OCI-M1 (cell line): ENCODE measurements at regions not wholly inside any gene's neighbourhood (a gene's known extent, or its start where the extent isn't known, plus 50 kb on each side); places are given as distances from the start of the nearest gene placed in this dataset.

Experiments
- DNase-seq: peaks from one replicate; lab custom pipeline; 2025; lab: John Stamatoyannopoulos, UW

GRCh38 chr3:73954506-73954905 lies 329.8 kb upstream of the PDZRN3 start:
- no peak for DNase-seq

GRCh38 chr3:73952781-73953180 lies 328.0 kb upstream of the PDZRN3 start:
- DNase-seq: peak; percentile 8

DNA sequence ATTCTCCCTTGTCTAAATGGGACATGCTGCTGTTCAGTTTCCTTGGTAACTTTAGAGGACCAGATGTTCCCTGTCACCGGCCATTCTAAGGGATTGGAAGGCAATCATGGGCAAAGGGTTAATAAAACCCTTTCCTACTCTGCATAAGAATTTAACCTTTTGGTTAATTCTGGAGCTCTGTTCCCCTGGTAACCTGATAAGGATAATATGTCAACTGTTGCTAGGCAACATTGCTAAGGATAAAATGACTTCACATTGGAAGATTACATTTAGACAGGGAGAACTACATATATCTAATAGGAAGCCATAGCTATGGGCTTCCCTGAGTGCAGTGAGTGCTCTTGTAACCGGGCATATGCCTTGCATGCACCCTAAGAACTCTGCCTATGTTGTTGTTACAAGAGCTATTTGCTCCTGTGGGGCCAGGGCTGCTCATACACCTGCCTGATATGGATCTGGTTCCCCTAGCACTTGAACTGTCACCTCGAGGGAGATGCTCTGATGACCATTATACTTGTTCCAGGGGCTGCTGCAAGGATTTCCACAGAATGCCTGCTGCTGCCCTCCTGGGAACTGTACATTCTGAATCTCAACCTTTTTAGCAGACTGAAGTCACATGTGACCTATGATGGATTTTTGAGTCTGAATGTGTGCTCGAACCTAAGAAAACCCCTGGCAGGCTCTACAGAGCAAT lies 326.3 kb upstream of the PDZRN3 start:
- no peak for DNase-seq

- no peak for DNase-seq
These were observed 320.8 kb upstream of the PDZRN3 start for GRCh38 chr3:73945541-73945940.

DNA sequence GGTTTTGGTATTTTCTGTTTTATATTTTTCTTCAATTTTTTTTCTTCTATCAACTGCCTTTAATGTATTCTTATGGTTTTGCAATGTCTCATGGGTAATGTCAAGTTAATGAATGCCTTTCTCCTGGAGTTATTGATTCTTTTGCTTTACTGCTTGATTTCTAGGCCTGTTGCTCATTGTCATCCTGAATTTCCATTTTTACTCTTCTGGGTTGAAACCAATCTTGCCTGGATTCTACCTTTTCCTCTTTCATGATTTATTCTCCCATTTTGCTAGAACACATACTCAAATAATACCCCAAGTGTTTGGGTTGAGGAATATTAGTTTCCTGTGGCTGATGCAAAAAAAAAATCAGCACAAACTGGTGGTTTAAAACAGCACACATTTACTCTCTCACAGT lies 315.2 kb upstream of the PDZRN3 start:
- no peak for DNase-seq

GRCh38 chr3:73933585-73933984 lies 308.8 kb upstream of the PDZRN3 start:
- DNase-seq: no peak

DNA sequence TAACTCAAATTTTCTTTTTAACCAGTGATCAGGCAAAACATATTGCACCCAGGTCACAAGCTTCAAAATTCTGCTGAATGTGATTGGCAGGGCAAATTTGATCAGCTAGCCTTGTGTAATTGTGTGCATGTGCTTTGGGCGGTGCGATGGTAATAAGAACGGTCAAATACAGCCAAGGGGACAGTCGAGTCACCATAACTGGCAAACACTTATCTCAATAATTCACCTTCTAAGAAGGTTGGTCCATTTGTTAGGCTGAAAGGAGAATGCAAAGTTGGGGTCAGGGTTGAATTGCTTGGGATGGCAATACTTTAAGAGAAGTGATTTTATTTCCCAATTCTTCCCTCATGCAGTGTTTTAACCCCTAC lies 302.4 kb upstream of the PDZRN3 start:
- no peak for DNase-seq

- no peak for DNase-seq
These were observed 301.8 kb upstream of the PDZRN3 start for GRCh38 chr3:73926360-73927202.

GRCh38 chr3:73925011-73925410 lies 300.3 kb upstream of the PDZRN3 start:
- no peak for DNase-seq

- DNase-seq: no peak
These were observed 299.3 kb upstream of the PDZRN3 start for GRCh38 chr3:73924048-73924447.

- no peak for DNase-seq
These were observed 292.9 kb upstream of the PDZRN3 start for GRCh38 chr3:73917643-73918042.

DNA sequence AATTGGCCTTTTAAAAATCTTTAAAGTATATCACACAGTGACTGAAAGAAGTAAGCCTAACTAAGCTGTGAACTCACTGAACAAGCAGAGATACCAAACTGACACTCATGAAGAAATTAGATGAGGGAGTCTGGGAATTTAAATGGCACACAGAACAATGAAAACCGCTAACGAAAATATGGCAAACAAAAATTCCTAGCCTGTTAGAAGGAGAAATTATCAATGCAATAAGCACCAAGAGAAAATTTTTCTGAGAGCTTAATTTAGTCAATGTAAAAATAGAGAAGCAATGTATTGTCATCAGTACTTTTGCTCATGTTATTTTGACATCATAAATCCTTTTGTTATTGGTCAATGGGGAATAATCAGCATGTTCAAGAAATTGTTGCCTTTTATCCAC lies 291.1 kb upstream of the PDZRN3 start:
- DNase-seq: no peak

- no peak for DNase-seq
These were observed 283.5 kb upstream of the PDZRN3 start for GRCh38 chr3:73908218-73908617.

DNA sequence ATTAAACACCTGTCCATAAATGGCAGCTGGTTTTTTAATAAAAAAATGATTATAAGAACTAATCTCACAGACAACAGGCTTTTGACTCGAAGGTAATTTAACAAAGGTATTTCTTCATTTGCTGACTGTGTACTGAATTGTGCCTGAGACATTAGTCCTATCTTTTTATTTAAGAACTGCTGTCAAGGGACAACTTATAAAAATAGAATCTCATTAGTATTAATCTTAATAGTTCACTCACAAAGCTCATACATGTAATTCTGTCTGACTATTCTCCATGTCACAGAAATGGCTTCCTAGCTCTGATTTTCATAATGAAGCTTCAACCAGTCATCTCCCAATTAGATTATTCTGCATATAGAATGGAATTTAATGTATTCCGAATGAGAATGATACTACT lies 276.9 kb upstream of the PDZRN3 start:
- DNase-seq: no peak

DNA sequence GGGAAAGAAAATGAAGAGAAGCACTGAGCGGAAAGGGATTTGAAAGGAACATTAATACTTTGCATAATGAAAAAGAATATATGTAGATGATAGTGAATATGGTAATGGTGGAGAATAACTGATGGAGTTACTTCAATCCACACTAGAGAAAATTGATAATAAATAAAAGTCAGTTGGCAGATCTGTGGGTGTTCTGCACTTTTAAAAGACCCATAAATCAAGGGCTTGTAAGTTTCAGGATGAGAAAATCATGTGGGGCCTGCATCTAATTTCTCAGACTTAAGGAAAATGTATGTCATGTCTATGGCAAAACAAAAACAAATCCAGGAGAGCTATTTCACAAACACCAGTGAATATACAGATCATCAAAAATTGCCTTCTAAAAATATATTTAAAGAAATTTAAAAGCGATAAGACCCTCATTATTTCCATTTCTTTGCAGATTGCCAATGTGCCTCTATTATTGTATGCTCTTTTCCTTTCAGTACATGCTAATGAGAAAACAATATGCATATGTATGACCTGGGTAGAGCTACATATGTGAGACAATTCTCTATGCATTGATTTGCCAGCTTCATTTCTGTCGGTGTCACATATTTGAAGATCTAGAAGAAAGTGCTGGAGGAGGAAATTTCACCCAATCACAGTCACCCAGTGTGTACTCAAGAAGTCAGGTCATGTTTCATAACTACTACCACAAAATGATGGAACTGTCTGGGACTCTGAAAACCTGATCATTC lies 269.9 kb upstream of the PDZRN3 start:
- no peak for DNase-seq

GRCh38 chr3:73893089-73893488 lies 268.3 kb upstream of the PDZRN3 start:
- DNase-seq: no peak

- no peak for DNase-seq
These were observed 261.1 kb upstream of the PDZRN3 start for GRCh38 chr3:73885862-73886261.

- DNase-seq: no peak
These were observed 259.6 kb upstream of the PDZRN3 start for GRCh38 chr3:73884361-73884760.

DNA sequence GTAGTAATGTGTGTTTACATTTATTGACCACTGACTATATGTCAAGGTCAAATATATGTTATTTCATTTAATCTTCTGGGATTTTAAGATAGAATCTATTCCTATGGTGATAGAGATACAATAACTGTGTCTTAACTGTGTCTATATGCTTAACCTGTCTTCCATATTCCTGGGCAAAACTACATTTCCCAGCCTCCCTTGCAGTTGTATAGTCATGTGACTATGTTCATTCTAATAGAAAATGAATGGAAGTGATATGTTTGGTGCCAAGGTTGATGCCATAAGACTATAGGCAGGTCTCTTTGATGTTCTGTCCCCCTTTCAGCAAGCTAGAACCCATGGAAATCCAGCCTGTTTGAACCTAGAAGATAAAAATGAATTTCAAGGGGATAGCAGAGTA lies 258.8 kb upstream of the PDZRN3 start:
- DNase-seq: no peak

- no peak for DNase-seq
These were observed 250.0 kb upstream of the PDZRN3 start for GRCh38 chr3:73874606-73875369.

DNA sequence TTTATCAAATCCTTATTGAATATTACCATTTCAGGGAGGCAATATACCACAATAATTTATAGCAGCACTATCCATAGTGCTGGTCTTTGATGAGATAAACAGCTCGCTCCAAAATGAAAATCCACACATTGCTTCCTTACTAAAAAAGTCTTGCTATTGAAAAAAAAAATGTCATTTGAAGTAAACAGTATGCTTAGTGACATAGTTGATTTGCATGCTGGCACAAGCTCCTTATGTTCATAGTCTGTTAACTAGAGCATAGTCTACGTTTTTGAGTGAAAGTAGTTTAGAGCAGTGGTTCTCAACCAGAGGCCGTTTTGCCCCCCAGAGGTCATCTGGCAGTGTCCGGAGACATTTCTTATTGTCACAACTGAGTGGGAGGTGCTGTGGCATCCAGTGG lies 249.4 kb upstream of the PDZRN3 start:
- no peak for DNase-seq

DNA sequence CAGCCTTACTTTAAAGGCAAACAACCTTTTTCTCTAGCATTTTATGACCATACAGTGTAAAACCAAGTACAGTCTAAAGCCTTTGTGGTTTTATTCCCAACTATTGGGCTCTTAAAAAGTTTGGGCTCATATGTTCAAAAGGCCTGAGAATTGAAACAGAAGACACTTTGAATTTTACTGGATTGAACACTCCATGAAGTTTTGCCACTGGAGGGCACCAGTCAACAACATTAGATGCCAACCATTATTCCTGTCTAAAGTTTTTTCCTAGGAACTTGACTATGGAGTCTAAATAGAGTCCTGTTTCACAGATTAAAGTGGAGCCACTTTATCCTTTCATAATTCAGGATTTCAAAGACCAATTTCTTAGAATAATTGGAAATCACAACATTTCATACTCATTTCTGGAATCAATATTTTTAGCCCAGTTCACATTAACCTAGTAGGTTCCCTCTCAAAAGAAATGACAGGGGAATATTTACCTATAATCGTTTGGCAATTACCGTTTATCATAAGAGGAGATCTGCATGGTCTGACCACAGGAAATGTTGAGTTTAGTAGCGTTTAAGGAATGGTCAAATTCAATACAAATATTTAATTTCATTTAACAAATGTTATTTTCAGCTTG lies 244.1 kb upstream of the PDZRN3 start:
- peak; percentile 11 for DNase-seq
